ENCODE measurements at regions not wholly inside any gene's neighbourhood (a gene's known extent, or its start where the extent isn't known, plus 50 kb on each side); places are given as distances from the start of the nearest gene placed in this dataset.
"Not testable (repeated sequence)": the region's sequence is repeated elsewhere in the genome, so short reads cannot be mapped to it uniquely, and the experiment has no call there.

DNA sequence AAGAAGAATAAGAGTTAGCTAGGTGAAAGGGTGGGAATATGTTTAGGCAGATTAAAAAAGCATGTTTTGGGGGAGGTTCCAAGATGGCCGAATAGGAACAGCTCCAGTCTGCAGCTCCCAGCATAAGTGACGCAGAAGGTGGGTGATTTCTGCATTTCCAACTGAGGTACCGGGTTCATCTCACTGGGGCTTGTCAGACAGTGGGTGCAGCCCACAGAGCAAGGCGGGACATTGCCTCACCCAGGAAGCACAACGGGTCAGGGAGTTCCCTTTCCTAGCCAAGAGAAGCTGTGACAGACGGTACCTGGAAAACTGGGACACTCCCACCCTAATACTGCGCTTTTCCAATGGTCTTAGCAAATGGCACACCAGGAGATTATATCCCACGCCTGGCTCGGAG is 60.5 kb upstream of the FMOD start:
- TF ChIP-seq, protein P1, sequence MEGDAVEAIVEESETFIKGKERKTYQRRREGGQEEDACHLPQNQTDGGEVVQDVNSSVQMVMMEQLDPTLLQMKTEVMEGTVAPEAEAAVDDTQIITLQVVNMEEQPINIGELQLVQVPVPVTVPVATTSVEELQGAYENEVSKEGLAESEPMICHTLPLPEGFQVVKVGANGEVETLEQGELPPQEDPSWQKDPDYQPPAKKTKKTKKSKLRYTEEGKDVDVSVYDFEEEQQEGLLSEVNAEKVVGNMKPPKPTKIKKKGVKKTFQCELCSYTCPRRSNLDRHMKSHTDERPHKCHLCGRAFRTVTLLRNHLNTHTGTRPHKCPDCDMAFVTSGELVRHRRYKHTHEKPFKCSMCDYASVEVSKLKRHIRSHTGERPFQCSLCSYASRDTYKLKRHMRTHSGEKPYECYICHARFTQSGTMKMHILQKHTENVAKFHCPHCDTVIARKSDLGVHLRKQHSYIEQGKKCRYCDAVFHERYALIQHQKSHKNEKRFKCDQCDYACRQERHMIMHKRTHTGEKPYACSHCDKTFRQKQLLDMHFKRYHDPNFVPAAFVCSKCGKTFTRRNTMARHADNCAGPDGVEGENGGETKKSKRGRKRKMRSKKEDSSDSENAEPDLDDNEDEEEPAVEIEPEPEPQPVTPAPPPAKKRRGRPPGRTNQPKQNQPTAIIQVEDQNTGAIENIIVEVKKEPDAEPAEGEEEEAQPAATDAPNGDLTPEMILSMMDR (IDR thresholded peaks at IDR 0.05; ENCODE audit: insufficient read depth, low read length, poor library complexity, severe bottlenecking), result not testable (repeated sequence)
- TF ChIP-seq EZH2phosphoT487 (conservative IDR thresholded peaks at IDR 0.05; ENCODE audit: low read length), result not testable (repeated sequence)

Data from SU-DHL-6 (cell line).